GM12873 (cell line): ENCODE measurements at regions not wholly inside any gene's neighbourhood (a gene's known extent, or its start where the extent isn't known, plus 50 kb on each side); places are given as distances from the start of the nearest gene placed in this dataset.

Experiments used
- CTCF ChIP-seq: IDR thresholded peaks from 2 replicates; pipeline ENCODE4 v1.5.1; 2012; ENCODE audit warnings: low read depth, mild to moderate bottlenecking, moderate library complexity, low read length, control low read depth; ENCODE audit not compliant: insufficient read depth; ENCODE audit errors: missing control alignments

GRCh38 chr7:4409946-4410345, 272.1 kb upstream of the FOXK1 start:
- no peak for TF ChIP-seq CTCF

GRCh38 chr7:4416396-4417056, 265.6 kb upstream of the FOXK1 start:
- TF ChIP-seq CTCF = no peak

GRCh38 chr7:4428526-4428925, 253.6 kb upstream of the FOXK1 start:
- TF ChIP-seq CTCF = no peak

GRCh38 chr7:4430227-4430626, 251.9 kb upstream of the FOXK1 start:
- no peak for TF ChIP-seq CTCF

GRCh38 chr7:4434306-4434705, 247.8 kb upstream of the FOXK1 start:
- TF ChIP-seq CTCF = no peak

- no peak for TF ChIP-seq CTCF
These were observed 245.7 kb upstream of the FOXK1 start for GRCh38 chr7:4436361-4436895.

- no peak for TF ChIP-seq CTCF
These were observed 245.2 kb upstream of the FOXK1 start for GRCh38 chr7:4436936-4437335.
